ENCODE measurements at regions not wholly inside any gene's neighbourhood (a gene's known extent, or its start where the extent isn't known, plus 50 kb on each side); places are given as distances from the start of the nearest gene placed in this dataset.

DNA sequence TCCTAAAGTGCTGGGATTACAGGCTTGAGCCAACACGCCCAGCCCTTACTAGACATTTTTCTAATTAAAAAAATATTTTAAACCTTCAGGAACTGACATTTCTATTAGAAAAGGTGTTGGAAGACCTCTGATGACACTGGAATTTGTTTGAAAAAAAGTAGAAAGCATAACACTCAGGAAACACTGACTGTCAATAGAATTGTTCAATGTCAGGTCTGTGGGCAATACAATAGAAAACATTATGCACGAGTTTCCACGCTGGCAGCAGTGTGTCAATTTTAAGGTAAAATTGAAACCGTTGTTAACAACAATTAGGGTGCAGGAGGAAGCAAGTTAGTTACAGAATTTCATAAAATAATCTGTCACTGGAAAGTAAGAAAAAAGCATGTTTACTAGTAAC lies 140.7 kb upstream of the KLHL4 start:
- TF ChIP-seq POLR2AphosphoS5 (IDR thresholded peaks at IDR 0.05; ENCODE audit: borderline replicate concordance, low read depth, low read length) (no peak), EZH2 (IDR thresholded peaks at IDR 0.05) (no peak), FOXP2 (optimal IDR thresholded peaks at IDR 0.05; ENCODE audit: control extremely low read depth, extremely low read length, insufficient read depth) (no peak)
